B cell (primary cell): ENCODE measurements at regions not wholly inside any gene's neighbourhood (a gene's known extent, or its start where the extent isn't known, plus 50 kb on each side); places are given as distances from the start of the nearest gene placed in this dataset.

Experiments used
- CTCF ChIP-seq: fragments of 200-600 bp; IDR thresholded peaks from one replicate; pipeline ENCODE4 v1.8.0; 2022; ENCODE audit warnings: antibody characterized with exemption, mild to moderate bottlenecking
- EZH2 ChIP-seq: IDR thresholded peaks from 2 replicates; pipeline ENCODE4 v1.6.1; 2012; ENCODE audit warnings: borderline replicate concordance, low read depth, mild to moderate bottlenecking, moderate library complexity, low read length; ENCODE audit not compliant: insufficient read depth, poor library complexity, severe bottlenecking

- TF ChIP-seq CTCF: no peak
- no peak for TF ChIP-seq EZH2
Observed at GRCh38 chr1:157249739-157250138, 111.5 kb upstream of the ETV3 start.
